CD4-positive, alpha-beta T cell (primary cell): ENCODE measurements at regions not wholly inside any gene's neighbourhood (a gene's known extent, or its start where the extent isn't known, plus 50 kb on each side); places are given as distances from the start of the nearest gene placed in this dataset.

ENCODE experiments used
- ATAC-seq: fragments of 200-7000 bp; cut with Tn5 transposase; one replicate; pipeline ENCODE4 v1.10.0; 2022; ENCODE audit warnings: mild to moderate bottlenecking; ENCODE audit not compliant: poor library complexity
- CTCF ChIA-PET: fragments of 350-600 bp; sonication (Branson Sonifier 250); formaldehyde crosslinking; loops from one replicate; lab custom pipeline; 2021; ENCODE audit warnings: antibody characterized with exemption, inconsistent platforms; lab: Charles Lee
- POLR2A ChIA-PET: fragments of 350-600 bp; sonication (Branson Sonifier 250); formaldehyde crosslinking; loops from one replicate; lab custom pipeline; 2021; ENCODE audit warnings: antibody characterized with exemption, inconsistent platforms; lab: Charles Lee
- DNase-seq, 14 experiments: peaks; one replicate each; pipeline ENCODE4 v3.0.0-alpha.2; 2013 to 2020; ENCODE audit warnings: mixed read lengths in 2 of 14
- H3K27ac ChIP-seq, 2 donors: one replicate each; pipeline versions ENCODE4 v1.5.1 to v1.7.0; 2013; ENCODE audit warnings: low read length in 2 of 2, low read depth in 1 of 2, mild to moderate bottlenecking in 1 of 2
- H3K27me3 ChIP-seq, 2 experiments: 1 replicate in 1 of 2; 2 replicates in 1 of 2; pipeline versions ENCODE4 v1.6.1 to v1.7.0; 2013; ENCODE audit warnings: low read length in 2 of 2, control low read depth in 1 of 2, mild to moderate bottlenecking in 1 of 2, moderate library complexity in 1 of 2; ENCODE audit not compliant: insufficient read depth in 2 of 2, control insufficient read depth in 1 of 2
- H3K36me3 ChIP-seq: one replicate; pipeline ENCODE4 v1.6.1; 2013; ENCODE audit warnings: low read length, control low read depth; ENCODE audit not compliant: insufficient read depth
- H3K4me1 ChIP-seq: one replicate; pipeline ENCODE4 v1.6.1; 2013; ENCODE audit warnings: low read length, control low read depth; ENCODE audit not compliant: insufficient read depth
- H3K4me3 ChIP-seq: one replicate; pipeline ENCODE4 v1.5.1; 2013; ENCODE audit warnings: mild to moderate bottlenecking, low read length, moderate library complexity
- H3K9me3 ChIP-seq, 2 experiments: 1 replicate in 1 of 2; 2 replicates in 1 of 2; pipeline versions ENCODE4 v1.6.1 to v1.7.0; 2013; ENCODE audit warnings: low read length in 2 of 2, mild to moderate bottlenecking in 2 of 2, control low read depth in 1 of 2, moderate library complexity in 1 of 2; ENCODE audit not compliant: control insufficient read depth in 1 of 2, insufficient read depth in 1 of 2
- H3K27ac Mint-ChIP-seq: one replicate; pipeline ENCODE4 v1.8.0; 2020; ENCODE audit warnings: mixed read lengths
- H3K27me3 Mint-ChIP-seq: one replicate; pipeline ENCODE4 v1.8.0; 2021; ENCODE audit warnings: mixed read lengths
- H3K36me3 Mint-ChIP-seq: one replicate; pipeline ENCODE4 v1.8.0; 2021; ENCODE audit warnings: low read depth, mixed read lengths
- H3K4me1 Mint-ChIP-seq: one replicate; pipeline ENCODE4 v1.8.0; 2021; ENCODE audit warnings: low read depth, mixed read lengths
- H3K4me3 Mint-ChIP-seq: one replicate; pipeline ENCODE4 v1.8.0; 2020; ENCODE audit warnings: mild to moderate bottlenecking, mixed read lengths
- H3K9me3 Mint-ChIP-seq: one replicate; pipeline ENCODE4 v1.8.0; 2020; ENCODE audit warnings: mixed read lengths
- intact Hi-C, 2 experiments: fragments of 100-400 bp; cut with DNase I in 1 of 2; cut with micrococcal nuclease in 1 of 2; formaldehyde crosslinking; loops; one replicate each; pipeline versions ENCODE4 v1.15.1 to v1.9.0; 2023 to 2025; cut with DNase I, micrococcal nuclease
- TF ChIP-seq, protein P1 (sequence below): fragments of 200-600 bp; IDR thresholded peaks from one replicate; pipeline ENCODE4 v1.8.0; 2022; ENCODE audit warnings: antibody characterized with exemption, mild to moderate bottlenecking

DNA sequence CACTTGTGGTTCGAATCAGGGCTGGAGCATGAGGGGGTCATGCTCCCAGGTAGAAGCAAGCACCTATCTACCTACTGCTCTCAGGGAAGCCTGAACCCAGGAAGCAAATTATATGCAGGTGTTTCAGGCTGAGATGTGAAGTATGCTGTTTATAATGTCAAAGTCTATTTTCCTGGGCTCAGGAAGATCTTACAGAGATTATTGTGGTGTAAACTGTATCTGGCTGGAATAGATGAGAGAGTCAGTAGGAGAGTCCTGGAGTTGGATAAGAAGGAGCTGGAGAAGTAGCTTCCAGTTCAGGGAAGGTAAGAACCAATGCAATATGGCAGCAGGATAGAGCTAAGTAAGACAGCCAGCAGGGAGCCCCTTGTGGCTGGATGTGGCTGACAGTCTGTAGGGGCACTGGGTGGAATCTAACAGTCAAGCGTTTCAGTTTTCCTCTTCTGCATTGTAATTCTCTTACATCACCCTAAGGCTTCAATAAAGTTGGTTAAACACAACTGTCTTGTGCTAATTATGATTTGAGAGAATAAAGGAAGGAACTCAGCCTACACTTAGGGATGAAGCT lies 105.9 kb upstream of the EEPD1 start:
- H3K36me3 ChIP-seq = no peaks in the 10 kb centered on the region
- intact Hi-C loops = no loop called here
- ChIA-PET CTCF (no interaction called here), POLR2A (no interaction called here)
- ATAC-seq (no peak), DNase-seq (no peak)
- TF ChIP-seq, protein P1, sequence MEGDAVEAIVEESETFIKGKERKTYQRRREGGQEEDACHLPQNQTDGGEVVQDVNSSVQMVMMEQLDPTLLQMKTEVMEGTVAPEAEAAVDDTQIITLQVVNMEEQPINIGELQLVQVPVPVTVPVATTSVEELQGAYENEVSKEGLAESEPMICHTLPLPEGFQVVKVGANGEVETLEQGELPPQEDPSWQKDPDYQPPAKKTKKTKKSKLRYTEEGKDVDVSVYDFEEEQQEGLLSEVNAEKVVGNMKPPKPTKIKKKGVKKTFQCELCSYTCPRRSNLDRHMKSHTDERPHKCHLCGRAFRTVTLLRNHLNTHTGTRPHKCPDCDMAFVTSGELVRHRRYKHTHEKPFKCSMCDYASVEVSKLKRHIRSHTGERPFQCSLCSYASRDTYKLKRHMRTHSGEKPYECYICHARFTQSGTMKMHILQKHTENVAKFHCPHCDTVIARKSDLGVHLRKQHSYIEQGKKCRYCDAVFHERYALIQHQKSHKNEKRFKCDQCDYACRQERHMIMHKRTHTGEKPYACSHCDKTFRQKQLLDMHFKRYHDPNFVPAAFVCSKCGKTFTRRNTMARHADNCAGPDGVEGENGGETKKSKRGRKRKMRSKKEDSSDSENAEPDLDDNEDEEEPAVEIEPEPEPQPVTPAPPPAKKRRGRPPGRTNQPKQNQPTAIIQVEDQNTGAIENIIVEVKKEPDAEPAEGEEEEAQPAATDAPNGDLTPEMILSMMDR = no peak
- Mint-ChIP-seq H3K4me1 (no peaks in the 10 kb centered on the region), H3K36me3 (no peaks in the 10 kb centered on the region), H3K9me3 (no peaks in the 10 kb centered on the region), H3K4me3 (no peak overlapping the region), H3K27ac (no peak overlapping the region), H3K27me3 (no peaks in the 10 kb centered on the region)
- H3K27me3 ChIP-seq = no peaks in the 10 kb centered on the region
- H3K4me1 ChIP-seq = peaks cover 4% of the 10 kb centered on the region
- H3K4me3 ChIP-seq = no peak overlapping the region
- H3K27ac ChIP-seq = no peak overlapping the region
- H3K9me3 ChIP-seq = no peaks in the 10 kb centered on the region

DNA sequence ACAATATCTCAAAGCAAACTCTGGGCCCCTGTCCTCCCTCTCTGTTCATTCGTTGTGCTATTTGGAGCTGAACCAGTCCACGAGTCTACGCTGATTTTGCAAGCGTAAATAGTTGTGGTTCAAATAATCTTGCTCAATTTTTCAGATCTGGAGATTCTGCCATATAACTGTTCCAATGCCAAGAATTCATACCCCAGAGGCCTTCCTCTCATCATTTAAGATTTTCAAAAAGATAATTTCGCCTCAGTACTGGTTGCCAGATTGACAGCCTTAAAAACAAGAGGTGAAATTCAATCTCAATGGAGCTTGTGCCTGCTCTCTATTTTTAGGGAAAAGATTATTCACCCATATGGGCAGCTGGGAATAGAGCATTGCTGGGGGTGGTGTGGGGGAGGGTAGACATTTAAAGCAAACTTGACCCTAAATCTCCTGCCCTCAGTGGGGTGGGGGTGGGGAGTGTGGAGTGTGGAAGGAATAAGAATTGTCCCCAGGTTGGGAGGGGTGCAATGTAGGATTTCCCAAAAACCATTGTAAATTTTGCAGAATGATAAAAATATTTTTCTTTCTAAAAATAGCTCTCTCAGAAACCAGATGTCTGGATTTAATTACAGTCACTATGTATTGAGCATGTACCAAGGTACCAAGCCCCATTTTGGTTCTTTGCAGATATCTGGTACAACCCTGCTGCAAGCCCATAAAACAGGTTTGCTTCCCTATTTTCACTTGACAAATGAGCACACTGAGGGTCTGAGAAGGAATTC lies 104.7 kb upstream of the EEPD1 start:
- ChIA-PET CTCF (interaction anchor here (0.6 kb wide), 1 partner anchor 1421 kb away, joined by 4 read pairs; no protein-coding TSS in a partner anchor), POLR2A (no interaction called here)
- Mint-ChIP-seq H3K9me3 (no peaks in the 10 kb centered on the region), H3K27me3 (no peaks in the 10 kb centered on the region), H3K4me3 (no peak overlapping the region), H3K4me1 (no peaks in the 10 kb centered on the region), H3K36me3 (no peaks in the 10 kb centered on the region), H3K27ac (no peak overlapping the region)
- ATAC-seq = no peak
- intact Hi-C loops = no loop called here
- no peaks in the 10 kb centered on the region for H3K36me3 ChIP-seq
- TF ChIP-seq, protein P1 = no peak
- H3K27ac ChIP-seq = no peak overlapping the region
- no peaks in the 10 kb centered on the region for H3K9me3 ChIP-seq
- H3K4me3 ChIP-seq = no peak overlapping the region
- no peaks in the 10 kb centered on the region for H3K27me3 ChIP-seq
- no peak for DNase-seq
- H3K4me1 ChIP-seq = peaks cover 4% of the 10 kb centered on the region

DNA sequence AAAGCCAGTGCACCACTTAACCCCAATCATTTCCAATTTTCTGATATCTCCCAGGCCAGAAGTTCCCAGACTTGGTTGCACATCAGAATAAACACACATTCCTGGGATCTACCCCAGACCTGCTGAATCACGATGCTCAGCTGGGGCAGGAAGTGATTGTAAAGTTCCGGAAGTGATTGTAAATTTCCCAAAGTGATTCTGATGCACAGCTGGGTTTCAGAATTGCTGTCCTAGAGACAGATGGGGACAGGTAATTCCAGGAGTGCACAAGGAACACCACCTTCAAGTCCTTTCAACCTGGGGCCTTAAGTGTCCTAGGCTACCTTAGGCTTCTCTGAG lies 104.2 kb upstream of the EEPD1 start:
- no peak for DNase-seq
- Mint-ChIP-seq H3K9me3 (no peaks in the 10 kb centered on the region), H3K4me1 (no peaks in the 10 kb centered on the region), H3K36me3 (no peaks in the 10 kb centered on the region), H3K27ac (no peak overlapping the region), H3K27me3 (no peaks in the 10 kb centered on the region), H3K4me3 (no peak overlapping the region)
- TF ChIP-seq, protein P1 = no peak
- Histone ChIP-seq H3K4me1 (peaks cover 4% of the 10 kb centered on the region), H3K36me3 (no peaks in the 10 kb centered on the region), H3K4me3 (no peak overlapping the region), H3K27ac (no peak overlapping the region), H3K9me3 (no peaks in the 10 kb centered on the region), H3K27me3 (no peaks in the 10 kb centered on the region)
- intact Hi-C loops = no loop called here
- ATAC-seq = no peak
- CTCF ChIA-PET = no interaction called here
- POLR2A ChIA-PET = no interaction called here
